Stimulated activated CD4-positive, alpha-beta T cell treated with anti-CD3 and anti-CD28 coated beads, Interleukin-2, amount 100 ng/mL, for 24 hours (primary cell): ENCODE measurements at regions not wholly inside any gene's neighbourhood (a gene's known extent, or its start where the extent isn't known, plus 50 kb on each side); places are given as distances from the start of the nearest gene placed in this dataset.
A peak's percentile ranks its signal among the peaks of the same experiment; 100 is the strongest.

Source experiments
- DNase-seq, 2 donors: peaks; one replicate each; pipeline ENCODE4 v3.0.0-alpha.2; 2020

DNA sequence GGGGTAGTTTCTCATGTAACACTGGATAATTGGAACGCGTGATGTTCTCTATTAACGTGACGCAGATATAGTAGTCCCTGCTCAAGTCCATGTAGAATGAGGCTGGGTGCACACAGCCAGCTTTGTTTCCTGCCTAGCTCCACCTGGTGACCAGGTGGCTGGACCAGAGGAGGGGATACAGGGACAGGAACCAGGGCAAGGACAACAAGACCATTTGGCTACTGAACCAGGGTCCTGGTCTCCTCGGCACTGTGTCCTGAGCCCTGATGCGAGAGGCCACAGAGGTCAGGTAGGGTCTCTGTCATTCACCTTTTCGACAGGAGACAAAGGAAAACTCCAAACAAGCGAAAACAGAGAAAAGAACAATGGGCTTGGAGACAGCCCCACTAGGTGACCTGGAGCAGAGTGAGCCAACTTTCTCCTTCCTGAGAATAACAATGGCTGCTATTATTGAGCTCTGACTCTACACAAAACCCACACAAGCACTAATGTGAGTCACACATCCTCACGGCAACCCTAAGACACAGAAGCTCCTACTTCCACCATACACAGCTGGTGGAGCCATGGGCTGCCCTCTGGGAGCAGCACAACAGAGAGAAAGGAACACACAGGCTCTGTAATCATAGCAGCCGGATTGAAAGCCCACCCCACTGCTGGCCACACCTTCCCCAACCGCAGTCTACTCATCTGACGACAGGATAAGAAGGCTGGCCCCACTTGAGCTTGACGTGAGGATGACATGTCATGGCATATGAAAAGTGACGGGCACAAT is 67.3 kb upstream of the TEX51 start:
- no peak for DNase-seq

DNA sequence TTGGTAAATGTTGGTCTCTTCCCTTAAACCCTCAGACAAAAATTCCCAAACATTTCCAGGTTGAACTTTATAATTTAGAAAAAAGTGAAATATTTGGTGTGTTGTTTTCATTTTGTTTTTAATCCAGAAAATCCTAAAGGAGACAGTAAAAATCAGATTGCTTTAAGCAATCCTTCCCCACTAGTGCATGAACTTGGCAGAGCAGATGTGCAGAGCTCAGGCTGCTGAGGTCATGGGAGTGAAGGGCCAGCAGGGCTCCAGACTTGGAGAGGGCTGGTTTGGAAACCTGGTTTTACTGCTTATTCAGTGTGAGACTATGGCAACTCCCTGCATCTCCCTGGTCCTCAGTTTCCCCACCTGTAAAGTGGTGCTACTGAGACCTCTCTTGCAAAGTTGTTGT is 66.7 kb upstream of the TEX51 start:
- no peak for DNase-seq

DNA sequence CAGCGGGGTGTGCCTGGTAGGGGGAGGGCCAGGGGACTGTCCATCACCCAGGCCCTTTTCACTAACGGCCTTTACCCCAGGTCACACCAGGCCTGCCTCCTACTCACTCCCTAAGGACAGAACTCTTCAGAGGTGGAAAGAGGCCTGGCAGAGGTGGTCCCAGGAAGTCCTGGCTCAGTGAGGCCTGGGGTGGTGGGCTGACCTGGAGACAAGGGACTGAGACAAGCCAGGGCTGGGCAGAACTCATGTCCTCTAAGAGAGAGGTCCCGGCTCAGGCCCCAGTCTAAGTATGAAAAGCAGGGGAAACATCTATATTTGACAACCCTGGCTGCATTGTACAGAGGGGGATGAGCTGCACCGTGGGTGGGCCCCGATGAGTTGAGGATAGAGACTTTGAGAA is 65.9 kb upstream of the TEX51 start:
- DNase-seq = no peak

DNA sequence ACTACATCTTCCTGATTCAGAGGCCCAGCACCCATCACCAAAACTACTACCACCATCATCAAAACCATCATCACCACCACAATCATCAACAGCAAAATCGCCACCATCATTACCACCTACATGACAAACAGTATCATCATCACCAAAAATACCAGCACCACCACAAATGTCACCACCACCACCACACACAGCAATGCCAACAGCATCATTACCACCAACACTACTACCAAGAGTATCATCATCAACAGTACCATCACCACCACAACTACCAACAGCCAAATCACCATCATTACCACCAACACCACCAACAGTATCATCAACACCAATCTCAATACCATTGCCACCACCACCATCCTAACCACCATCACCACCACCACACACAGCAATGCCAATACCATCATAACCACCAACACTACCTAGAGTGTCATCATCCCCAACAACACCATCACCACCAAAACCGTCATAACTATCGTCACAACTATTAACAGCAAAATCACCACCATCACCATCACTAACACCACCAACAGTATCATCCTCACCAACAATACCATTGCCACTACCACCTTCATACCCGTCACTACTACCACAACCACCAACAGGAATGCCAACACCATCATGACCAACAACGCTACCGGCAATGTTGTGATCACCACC is 64.6 kb upstream of the TEX51 start:
- no peak for DNase-seq

DNA sequence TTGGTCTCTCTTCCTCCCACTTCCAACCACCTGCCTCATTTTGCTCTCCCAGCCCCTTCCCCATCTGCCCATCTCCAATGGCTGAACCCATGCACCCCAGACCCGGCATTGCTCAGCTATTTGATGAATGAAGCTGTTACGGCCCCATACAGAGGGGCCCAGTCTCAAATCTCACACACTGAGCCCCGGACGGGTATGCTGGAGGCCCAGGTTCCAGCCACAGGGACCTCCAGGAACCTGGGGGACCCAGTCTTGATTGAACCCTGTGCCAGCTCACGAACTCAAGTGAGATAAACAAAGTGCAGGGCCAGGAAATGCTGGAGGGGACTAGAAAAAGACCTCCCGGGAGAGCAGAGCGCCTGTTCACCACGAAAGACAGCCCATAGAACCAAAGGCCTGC is 63.4 kb upstream of the TEX51 start:
- DNase-seq = no peak

DNA sequence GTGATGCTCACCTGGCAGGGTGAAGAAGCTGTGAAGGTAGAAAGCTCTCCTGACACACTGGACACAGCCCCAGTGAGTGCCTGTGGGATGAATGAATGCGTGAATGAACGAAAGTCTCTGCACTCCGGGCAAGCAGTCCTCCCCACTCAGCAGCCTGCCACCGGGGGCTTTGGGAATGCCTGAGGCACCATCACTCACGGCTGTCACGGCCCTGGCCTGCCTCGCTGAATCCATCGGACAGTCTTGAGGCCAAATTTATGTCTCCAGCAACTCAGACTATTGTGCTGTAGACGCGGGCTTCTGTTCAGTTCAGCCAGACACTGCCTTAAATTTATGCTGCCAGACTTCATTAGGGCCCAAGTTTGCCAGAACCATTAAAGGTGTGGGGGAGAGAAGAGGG is 62.9 kb upstream of the TEX51 start:
- no peak for DNase-seq

DNA sequence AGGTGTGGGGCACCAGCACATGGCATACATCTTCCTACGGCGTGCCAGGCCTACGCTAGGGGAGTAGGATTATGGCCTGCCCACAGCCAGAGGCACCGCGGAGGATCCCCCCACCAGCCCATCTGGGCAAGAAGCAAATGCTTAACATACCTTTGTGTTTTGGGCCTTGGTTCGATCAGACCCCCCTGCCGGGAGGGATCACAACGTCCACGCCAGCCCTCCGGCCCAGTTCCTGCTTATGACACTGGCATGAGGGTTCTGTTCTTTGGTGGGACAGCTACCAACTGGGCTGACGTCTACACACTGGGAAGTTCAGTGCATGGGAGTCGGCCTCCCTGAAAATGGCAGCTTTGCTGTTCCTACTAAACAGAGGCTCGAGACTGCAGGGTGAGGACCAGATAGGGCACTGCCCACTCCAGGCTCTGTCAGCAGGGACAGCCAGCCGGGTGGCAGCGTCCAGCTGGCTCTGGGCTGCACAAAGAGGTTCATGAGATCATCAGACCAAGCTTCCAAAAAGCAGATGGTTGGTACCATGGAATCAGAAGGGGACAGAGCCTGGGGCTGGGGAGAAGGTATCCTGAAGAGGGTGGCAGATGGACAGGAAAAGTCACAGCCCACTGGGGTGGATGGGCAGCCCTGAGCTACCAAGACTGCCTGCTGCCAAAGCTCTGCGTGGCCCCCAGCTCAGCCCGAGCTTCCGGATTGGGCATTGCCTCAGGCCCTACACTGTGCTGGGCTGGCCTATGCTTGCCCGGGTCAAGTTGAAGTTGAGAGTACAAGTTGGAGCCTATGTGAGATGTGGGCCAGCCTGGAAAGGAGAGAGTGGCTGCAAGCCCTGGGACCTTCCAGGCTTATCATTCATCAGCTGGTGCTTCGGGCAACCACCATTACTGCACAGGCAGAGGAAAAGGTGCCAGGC is 61.7 kb upstream of the TEX51 start:
- no peak for DNase-seq

DNA sequence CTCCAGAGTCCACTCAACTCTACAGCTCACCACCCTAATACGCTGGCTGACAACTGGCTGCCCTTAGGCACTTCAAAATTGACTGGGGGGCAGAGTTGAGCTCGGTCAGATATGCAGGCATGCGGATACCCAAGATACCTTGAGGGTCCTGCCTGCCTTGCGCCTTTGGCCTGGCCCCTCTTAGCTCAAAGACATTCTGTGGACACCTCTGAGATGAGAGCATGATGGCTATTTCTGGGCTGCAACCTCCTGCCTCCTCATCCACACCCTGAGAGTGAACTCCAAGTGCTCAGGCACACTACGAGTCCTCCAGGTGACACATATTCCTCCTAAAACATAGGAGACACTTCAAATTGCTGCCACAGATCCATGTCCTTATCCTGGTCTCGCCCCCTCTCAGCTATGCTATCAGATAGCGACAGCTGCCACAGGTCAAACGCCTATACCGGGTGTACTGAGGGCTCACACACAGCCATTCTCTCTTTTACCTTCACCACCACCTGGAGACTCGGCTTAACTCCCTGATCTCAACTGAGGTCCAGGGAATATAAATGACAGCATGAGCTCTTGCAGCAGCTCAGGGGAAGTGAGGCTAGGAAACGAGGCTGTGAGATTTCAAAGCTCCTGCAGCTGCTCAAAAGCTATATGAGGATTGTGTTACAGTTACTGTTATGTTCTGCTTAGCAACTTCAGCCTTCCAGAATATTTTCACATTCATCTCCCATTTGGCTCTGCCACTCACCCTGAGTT is 60.5 kb upstream of the TEX51 start:
- peak in 1 of 2 donors; percentile 6 for DNase-seq

DNA sequence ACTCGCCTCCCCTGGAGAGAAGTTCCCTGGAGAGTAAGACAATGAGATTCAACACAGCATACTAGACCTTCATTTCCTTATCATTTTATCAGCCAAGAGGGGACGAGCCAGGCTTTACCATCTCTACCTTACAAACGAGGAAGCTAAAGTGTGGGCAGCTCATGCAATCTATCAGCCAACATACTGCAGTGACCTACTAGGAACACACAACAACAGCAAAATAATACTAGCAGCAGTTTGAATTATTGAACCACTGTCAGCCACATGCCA is 60.0 kb upstream of the TEX51 start:
- no peak for DNase-seq

DNA sequence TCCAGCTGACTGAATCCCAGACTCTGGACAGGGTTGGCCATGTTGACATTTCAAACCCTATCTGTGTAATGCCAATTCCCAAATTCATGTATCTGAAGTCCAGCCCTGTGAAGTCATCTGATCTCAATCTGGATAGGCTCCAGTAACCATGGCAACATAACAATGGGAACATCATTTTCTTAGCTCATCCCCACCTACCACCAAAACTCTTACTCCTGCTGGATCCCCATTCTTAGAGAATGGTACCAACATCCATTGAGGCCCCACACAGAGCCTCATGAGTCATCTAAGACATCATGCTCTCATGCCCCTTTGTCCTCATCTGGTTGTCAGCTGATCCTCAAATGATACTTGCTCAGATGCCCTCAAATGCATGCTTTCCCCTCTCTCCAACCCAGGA is 58.9 kb upstream of the TEX51 start:
- DNase-seq = peak in 1 of 2 donors; percentile 7

DNA sequence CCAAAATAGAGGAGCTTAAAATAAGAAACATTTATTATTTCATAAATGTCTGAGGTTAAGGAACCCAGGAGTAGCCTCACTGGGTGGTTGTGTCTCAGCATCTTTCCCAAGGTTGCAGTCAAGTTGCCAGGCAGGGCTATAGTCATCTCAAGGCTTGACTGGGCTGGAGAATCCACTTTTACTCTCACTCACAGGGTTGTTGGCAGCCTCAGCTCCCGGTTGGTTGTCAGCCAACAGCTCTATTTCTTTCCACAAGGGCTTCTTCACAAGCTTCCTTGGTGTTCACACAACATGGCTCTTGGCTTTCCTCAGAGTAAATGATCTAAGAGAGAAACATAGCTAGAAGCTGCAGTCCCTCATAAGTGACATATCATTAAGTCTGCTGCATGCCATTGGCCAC is 55.6 kb upstream of the TEX51 start:
- DNase-seq = no peak

DNA sequence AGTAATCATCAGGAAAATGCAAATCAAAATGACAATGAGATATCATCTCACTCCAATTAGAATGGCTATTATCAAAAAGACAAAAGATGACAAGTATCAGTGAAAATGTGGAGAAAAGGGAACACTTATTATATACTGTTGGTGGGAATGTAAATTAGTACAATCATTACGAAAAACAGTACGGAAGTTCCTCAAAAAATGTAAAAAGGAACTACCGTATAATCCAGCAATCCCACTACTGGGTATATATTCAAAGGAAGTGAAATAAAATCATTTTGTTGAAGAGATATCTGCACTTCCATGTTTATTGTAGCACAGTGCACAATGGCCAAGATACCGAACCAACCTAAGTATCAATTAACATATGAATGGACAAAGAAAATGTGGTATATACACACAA is 52.4 kb upstream of the TEX51 start:
- DNase-seq = no peak
